ENCODE measurements at regions not wholly inside any gene's neighbourhood (a gene's known extent, or its start where the extent isn't known, plus 50 kb on each side); places are given as distances from the start of the nearest gene placed in this dataset.
A peak's percentile ranks its signal among the peaks of the same experiment; 100 is the strongest.
"Not testable (repeated sequence)": the region's sequence is repeated elsewhere in the genome, so short reads cannot be mapped to it uniquely, and the experiment has no call there.

DNA sequence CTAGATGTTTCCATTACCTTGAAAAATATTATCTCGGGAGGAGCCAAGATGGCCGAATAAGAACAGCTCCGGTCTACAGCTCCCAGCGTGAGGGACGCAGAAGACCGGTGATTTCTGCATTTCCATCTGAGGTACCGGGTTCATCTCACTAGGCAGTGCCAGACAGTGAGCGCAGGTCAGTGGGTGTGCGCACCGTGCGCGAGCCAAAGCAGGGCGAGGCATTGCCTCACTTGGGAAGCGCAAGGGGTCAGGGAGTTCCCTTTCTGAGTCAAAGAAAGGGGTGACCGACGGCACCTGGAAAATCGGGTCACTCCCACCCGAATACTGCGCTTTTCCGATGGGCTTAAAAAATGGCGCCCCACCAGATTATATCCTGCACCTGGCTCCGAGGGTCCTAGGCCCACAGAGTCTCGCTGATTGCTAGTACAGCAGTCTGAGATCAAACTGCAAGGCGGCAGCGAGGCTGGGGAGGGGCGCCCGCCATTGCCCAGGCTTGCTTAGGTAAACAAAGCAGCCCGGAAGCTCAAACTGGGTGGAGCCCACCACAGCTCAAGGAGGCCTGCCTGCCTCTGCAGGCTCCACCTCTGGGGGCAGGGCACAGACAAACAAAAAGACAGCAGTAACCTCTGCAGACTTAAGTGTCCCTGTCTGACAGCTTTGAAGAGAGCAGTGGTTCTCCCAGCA lies 367.8 kb downstream of the NR2F1-AS1 start:
- DNase-seq, result not testable (repeated sequence)

DNA sequence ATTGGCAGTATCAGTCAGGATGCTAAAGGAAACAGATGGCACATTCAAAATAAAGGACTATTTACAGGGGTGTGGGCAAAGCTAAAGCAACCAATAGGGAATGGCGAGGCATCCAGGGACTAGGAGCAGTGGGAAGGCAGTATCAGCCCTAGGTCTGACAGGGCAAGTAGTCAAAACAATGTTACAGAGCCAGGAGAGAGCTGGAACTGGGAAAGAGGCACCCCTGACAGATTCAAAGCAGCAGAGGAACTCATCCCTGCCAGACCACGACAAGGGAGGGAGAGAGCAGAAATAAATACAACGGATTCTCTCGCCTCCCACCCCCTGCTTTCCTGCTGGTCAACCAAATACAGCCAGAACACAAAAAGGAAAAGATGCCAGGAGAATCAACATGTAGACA lies 371.5 kb downstream of the NR2F1-AS1 start:
- DNase-seq, result no peak

GRCh38 chr5:93208141-93208751 lies 372.8 kb downstream of the NR2F1-AS1 start:
- peak; percentile 65 for DNase-seq

DNA sequence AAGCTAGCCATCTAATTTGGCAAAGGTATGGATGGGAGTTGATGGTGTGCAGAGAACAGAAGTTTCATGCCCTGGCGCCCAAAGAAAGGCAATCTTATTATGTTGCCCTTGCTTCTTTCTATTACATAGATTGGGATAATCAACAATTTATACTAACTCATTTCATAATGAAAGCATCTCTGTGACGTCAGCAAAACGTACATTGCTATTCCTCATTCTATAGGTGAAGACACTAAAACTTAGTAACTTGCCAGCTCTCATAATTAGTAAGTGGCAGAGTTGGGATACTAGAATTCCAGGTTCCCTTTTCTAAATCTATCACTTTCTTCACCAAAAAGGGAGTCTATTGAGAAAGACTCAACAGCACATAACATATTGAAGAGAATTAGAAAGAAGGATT lies 374.8 kb downstream of the NR2F1-AS1 start:
- DNase-seq, result no peak

- DNase-seq, result no peak
These were observed 380.0 kb downstream of the NR2F1-AS1 start for GRCh38 chr5:93201061-93201460.

GRCh38 chr5:93196986-93197385 lies 384.0 kb downstream of the NR2F1-AS1 start:
- no peak for DNase-seq

GRCh38 chr5:93193431-93194347 lies 387.3 kb downstream of the NR2F1-AS1 start:
- DNase-seq, result no peak

DNA sequence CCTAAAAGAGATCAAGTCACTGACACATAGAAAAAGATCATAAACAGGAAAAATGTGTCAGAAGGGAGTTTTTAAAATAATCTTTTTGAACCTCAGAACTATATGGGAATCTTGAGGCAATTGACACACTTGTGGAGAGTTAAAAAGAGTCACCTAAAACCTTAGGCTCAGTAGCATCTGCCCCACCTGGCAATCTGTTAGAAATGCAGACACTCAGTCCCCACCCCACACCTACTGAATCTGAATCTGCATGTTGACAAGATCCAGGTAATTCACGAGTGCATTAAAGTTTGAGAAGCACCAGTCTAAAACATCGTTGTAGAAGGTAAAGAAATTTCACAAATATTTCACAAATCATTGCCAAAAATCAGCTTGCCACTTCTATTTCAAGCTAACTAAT lies 388.3 kb downstream of the NR2F1-AS1 start:
- no peak for DNase-seq

DNA sequence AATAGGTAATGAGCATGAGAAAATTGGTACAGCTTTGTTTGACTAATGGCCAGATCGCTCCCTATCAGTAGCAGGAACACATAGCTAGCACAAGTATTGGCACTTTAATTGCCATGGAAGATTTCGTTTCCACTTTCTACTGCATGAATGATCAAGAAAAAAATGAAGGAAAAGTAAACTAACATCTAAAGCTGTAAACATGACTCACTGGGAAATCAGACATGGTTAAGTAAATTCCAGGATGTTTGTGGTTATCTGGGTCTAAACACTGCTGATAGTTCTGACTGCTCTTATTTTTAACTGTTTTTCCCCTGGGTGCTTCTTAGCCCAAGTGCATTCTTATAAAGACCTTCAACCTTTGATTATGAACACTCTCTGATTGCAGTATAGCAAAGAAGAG lies 388.9 kb downstream of the NR2F1-AS1 start:
- peak; percentile 88 for DNase-seq

DNA sequence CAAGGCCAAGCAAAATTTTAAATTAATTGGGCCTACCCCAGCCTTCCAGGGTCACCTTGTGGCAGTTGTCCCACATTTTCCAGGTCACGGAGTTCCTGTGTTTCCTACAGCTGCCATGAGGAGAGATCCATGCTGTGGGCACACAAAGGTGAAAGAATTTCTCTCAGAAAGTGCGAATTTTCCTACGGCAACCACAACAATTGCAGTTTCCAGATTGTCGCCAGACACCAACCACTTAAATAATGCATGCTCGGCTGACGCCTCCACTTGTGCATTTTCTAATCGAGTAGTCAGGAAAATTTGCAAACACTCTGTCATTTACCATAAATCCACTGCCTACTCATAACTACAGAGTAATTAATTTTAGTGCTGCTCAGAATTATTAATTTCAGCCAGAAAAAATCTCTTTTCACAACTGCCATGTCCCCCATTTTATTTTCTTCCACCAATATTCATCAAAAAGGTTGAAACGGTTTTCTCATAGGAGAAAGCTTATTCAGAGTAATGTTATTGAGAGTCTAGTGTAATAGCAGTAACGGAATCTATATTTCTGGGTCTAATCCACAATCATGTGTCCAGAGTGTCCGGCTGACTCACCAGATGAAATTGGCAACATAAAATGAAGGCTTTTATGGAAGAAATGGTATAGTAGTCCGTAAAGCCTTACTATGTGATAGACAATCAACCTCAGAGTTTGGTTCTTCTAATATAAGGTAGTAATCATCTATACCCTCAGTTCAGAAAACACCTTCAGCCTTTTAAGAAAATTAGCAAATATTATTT lies 389.8 kb downstream of the NR2F1-AS1 start:
- no peak for DNase-seq

GRCh38 chr5:93189707-93190120 lies 391.3 kb downstream of the NR2F1-AS1 start:
- peak; percentile 98 for DNase-seq

- no peak for DNase-seq
These were observed 392.0 kb downstream of the NR2F1-AS1 start for GRCh38 chr5:93188876-93189485.

GRCh38 chr5:93186076-93186682 lies 394.8 kb downstream of the NR2F1-AS1 start:
- DNase-seq, result peak; percentile 77

DNA sequence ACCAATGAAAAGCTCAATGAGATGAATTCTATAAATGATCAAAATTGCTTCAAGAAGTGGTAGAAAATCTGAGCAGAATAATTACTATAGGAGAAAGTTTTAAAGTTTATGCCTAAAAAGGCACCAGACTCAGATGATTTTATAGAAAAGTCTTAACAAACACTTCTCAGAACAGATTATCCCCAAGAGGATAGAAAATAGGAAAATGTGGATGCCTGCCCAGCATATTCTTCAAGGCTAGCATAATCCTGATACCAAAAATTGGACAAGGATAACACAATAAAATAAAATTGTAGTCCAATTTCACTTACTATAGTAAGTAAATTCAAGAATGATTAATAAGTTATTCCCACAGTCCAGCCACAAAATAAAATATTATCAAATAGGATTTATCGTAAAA lies 397.0 kb downstream of the NR2F1-AS1 start:
- peak; percentile 39 for DNase-seq

- DNase-seq, result no peak
These were observed 401.6 kb downstream of the NR2F1-AS1 start for GRCh38 chr5:93179466-93179865.

DNA sequence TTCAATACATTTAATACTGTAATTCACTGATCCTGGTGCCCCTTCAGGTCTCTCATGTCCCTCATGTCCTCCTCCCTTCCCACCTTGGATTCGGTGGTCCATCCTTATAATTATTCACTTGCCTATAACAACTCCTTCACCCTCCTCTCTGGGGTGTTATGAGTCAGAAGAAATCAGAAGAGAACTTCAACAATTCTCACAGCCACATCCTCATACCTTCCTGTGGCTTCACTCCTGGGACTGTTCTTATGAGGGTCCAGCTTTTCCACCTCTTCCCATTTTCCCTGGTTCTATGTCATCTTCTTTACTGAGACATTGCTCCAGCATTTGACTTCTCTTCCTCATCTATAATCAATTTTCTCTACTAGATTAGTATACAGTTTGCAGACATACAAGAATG lies 406.1 kb downstream of the NR2F1-AS1 start:
- no peak for DNase-seq

DNA sequence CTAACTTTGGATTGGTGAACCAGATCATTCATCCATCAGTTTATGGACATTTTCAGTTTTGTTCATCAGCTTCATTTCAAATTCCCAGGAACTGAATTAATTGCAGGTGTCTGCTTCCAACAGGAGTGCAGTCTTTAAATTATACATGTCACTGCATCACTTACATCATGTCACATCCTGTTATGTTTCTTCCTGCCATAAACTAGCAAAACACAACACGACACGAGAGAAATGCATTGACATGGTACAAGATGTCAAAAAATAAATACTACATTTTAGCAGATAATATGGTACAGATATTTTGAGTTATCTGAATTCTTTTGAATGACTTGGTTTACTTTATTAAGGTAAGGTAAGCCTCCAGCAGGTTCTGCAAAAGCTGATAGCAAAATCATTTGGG lies 415.5 kb downstream of the NR2F1-AS1 start:
- DNase-seq, result no peak

DNA sequence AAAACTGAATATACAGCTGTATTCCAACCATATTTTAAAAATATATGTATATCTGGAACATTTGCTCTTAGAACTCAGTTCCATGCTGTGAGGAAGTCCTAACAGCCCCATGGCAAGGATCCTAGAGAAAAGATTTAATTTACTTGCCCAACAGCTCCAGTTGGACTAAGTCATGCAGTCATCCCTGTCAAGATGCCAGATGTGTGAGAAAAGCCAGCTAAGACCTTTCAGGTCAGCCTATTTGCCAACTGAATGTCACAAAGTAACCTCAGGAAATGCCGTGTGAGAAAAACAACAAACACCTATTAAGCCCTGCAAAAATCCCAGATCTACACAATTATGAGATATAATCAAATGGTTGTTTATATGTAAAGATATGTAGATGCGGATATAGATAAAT lies 416.3 kb downstream of the NR2F1-AS1 start:
- DNase-seq, result peak; percentile 63

- DNase-seq, result peak; percentile 95
These were observed 417.9 kb downstream of the NR2F1-AS1 start for GRCh38 chr5:93163010-93163663.

- peak; percentile 47 for DNase-seq
These were observed 419.1 kb downstream of the NR2F1-AS1 start for GRCh38 chr5:93161661-93162654.

All from fibroblast of upper back skin (primary cell).